ENCODE measurements at regions not wholly inside any gene's neighbourhood (a gene's known extent, or its start where the extent isn't known, plus 50 kb on each side); places are given as distances from the start of the nearest gene placed in this dataset.

DNA sequence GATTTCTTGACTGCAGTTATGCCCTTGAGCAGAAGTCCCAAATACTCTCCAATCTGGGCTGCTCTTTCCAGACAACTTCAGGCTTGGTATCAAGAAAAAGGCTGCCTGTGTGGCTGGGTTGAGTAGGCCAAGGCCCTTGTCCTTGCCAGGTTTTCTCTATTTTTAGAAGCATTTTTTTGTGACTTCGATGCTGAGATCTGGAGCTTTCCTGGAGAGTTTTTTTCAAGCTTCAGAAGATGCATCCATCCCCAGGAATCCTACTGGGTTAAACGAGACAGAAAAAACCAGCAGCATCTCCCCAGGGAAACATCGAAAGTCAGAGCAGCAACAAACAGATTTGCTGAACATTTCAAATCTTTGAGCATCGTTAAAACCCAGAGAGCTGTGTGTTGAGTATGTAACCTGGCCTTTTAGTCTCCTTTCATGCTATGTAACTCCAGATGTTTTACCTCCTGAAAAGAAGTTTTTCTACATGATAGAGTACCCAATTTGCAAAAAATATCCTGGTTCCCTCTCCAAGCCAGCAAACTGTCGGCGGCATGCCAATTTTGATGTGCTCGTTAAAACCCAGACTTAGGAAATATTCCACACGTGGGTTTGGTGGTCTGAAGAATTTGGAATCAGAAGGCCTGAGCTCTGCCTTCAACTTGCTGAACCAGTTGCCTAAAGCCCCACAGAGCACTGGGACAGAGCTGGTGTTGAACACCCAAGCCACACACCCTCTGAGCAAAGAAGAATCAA, 98.1 kb upstream of the ALDH1B1 start:
- 4 to 100% (median 78%) methylated on average over 2 to 8 of the region's 8 CpGs; no CpG with 5 or more reads in 2 of the 10 experiments for WGBS, 10 experiments
- Histone ChIP-seq H3K4me1 (replicated peaks in 1 of 2) (peaks cover 46 to 61% of the 10 kb centered on the region in 2 donors), H3K4me3 (no peak overlapping the region), H3K27ac (no peak overlapping the region)
- ATAC-seq (replicated peaks in 6 of 8), result peak in 1 of 8 experiments; percentile 4
- in situ Hi-C loops (cut with MboI; ENCODE audit: low pct_unique_long_range_greater_than_20kb in 2 of 9, low sequenced_read_pairs in 9 of 9, unreplicated experiment in 9 of 9), result loop anchor here in 1 of 9 experiments (25.0 kb wide), 1 partner anchor 207 kb away; no protein-coding TSS in a partner anchor

DNA sequence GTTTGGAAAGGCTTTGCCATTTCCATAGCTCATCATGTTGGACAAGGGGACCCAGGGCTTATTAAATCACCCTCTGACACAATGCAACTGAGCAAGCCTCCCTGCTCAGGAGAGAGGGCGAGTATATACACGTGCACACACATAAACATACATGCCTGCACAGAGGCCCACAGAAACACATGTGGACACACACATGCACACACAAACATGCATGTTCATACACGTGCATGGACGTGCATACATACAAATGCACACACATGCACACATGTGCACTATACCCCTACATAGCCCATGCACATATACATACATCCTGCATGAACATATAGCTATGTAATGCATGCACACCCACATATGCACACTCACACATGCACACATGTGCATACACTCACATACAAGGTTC, 99.5 kb upstream of the ALDH1B1 start:
- H3K4me3 ChIP-seq, result no peak overlapping the region
- H3K27ac ChIP-seq, result peak overlapping the region; percentile 24 to 58
- WGBS, 10 experiments, result 0 to 100% (median 40%) methylated on average over 1 to 2 of the region's 4 CpGs; no CpG with 5 or more reads in 5 of the 10 experiments
- in situ Hi-C loops (cut with MboI; ENCODE audit: low pct_unique_long_range_greater_than_20kb in 2 of 9, low sequenced_read_pairs in 9 of 9, unreplicated experiment in 9 of 9), result loop anchor here in 1 of 9 experiments (25.0 kb wide), 1 partner anchor 206 kb away; no protein-coding TSS in a partner anchor
- peak in 5 of 8 experiments; percentile 21 to 45 (median 40) for ATAC-seq (replicated peaks in 6 of 8)
- H3K4me1 ChIP-seq (replicated peaks in 1 of 2), result peaks cover 42 to 59% of the 10 kb centered on the region in 2 donors

- in situ Hi-C loops (cut with MboI; ENCODE audit: low pct_unique_long_range_greater_than_20kb in 2 of 9, low sequenced_read_pairs in 9 of 9, unreplicated experiment in 9 of 9), result loop anchor here in 1 of 9 experiments (25.0 kb wide), 1 partner anchor 205 kb away; no protein-coding TSS in a partner anchor
- WGBS, 10 experiments, result 62 to 80% (median 67%) methylated on average over 1 to 5 of the region's 5 CpGs; no CpG with 5 or more reads in 5 of the 10 experiments
These were observed 100.0 kb upstream of the ALDH1B1 start for GRCh38 chr9:38292480-38292879.

DNA sequence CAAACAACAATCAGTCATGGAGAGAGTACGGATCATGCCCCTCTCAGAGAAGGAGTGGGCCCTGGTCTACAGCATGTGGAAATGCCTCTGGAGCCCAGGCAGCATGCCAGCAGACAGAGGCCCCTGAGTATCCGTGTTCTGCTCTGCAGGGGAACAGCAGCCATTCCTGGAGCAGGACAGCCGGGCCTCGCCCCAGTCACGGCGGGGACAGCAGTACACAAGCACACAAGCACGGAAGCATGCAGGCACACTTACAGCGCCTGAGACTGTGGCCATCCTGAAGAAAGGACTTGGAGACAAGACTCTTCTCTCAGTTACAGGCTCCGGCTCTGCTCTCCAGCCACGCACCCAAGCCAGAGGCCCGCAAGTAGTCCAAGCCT, 102.6 kb upstream of the ALDH1B1 start:
- 80 to 100% (median 94%) methylated on average over 1 to 7 of the region's 11 CpGs; no CpG with 5 or more reads in 2 of the 10 experiments for WGBS, 10 experiments
- in situ Hi-C loops (cut with MboI; ENCODE audit: low pct_unique_long_range_greater_than_20kb in 2 of 9, low sequenced_read_pairs in 9 of 9, unreplicated experiment in 9 of 9), result loop anchor here in 1 of 9 experiments (25.0 kb wide), 1 partner anchor 203 kb away; no protein-coding TSS in a partner anchor
- H3K27ac ChIP-seq, result no peak overlapping the region
- H3K4me1 ChIP-seq (replicated peaks in 1 of 2), result peaks cover 22 to 41% of the 10 kb centered on the region in 2 donors
- H3K4me3 ChIP-seq, result no peak overlapping the region
- no peak for ATAC-seq (replicated peaks in 6 of 8)

More at GRCh38 chr9:38292480-38292879, 100.0 kb upstream of the ALDH1B1 start:
- H3K4me3 ChIP-seq, result no peak overlapping the region
- ATAC-seq (replicated peaks in 6 of 8), result peak in 5 of 8 experiments; percentile 32 to 68 (median 50)
- H3K27ac ChIP-seq, result peak overlapping the region; percentile 24 to 58
- peaks cover 37 to 54% of the 10 kb centered on the region in 2 donors for H3K4me1 ChIP-seq (replicated peaks in 1 of 2)

- in situ Hi-C loops (cut with MboI; ENCODE audit: low pct_unique_long_range_greater_than_20kb in 2 of 9, low sequenced_read_pairs in 9 of 9, unreplicated experiment in 9 of 9), result loop anchor here in 1 of 9 experiments (25.0 kb wide), 1 partner anchor 202 kb away; no protein-coding TSS in a partner anchor
- H3K4me1 ChIP-seq (replicated peaks in 1 of 2), result peaks cover 24 to 42% of the 10 kb centered on the region in 2 donors
- 37 to 100% (median 76%) methylated on average over 2 to 4 of the region's 4 CpGs; no CpG with 5 or more reads in 4 of the 10 experiments for WGBS, 10 experiments
- ATAC-seq (replicated peaks in 6 of 8), result no peak
- H3K27ac ChIP-seq, result no peak overlapping the region
- H3K4me3 ChIP-seq, result no peak overlapping the region
These were observed 103.2 kb upstream of the ALDH1B1 start for GRCh38 chr9:38289236-38289865.

GRCh38 chr9:38288502-38288901, 104.0 kb upstream of the ALDH1B1 start:
- Histone ChIP-seq H3K27ac (no peak overlapping the region), H3K4me1 (replicated peaks in 1 of 2) (peaks cover 25 to 41% of the 10 kb centered on the region in 2 donors), H3K4me3 (no peak overlapping the region)
- ATAC-seq (replicated peaks in 6 of 8), result no peak
- 33 to 80% (median 60%) methylated on average over 1 of the region's 2 CpGs; no CpG with 5 or more reads in 6 of the 10 experiments for WGBS, 10 experiments
- in situ Hi-C loops (cut with MboI; ENCODE audit: low pct_unique_long_range_greater_than_20kb in 2 of 9, low sequenced_read_pairs in 9 of 9, unreplicated experiment in 9 of 9), result loop anchor here in 1 of 9 experiments (25.0 kb wide), 1 partner anchor 201 kb away; no protein-coding TSS in a partner anchor

GRCh38 chr9:38287420-38287985, 105.0 kb upstream of the ALDH1B1 start:
- WGBS, 10 experiments, result 20 to 100% (median 60%) methylated on average over 1 to 2 of the region's 2 CpGs; no CpG with 5 or more reads in 2 of the 10 experiments
- H3K4me3 ChIP-seq, result no peak overlapping the region
- peaks cover 15 to 38% of the 10 kb centered on the region in 2 donors for H3K4me1 ChIP-seq (replicated peaks in 1 of 2)
- no peak overlapping the region for H3K27ac ChIP-seq
- no peak for ATAC-seq (replicated peaks in 6 of 8)
- in situ Hi-C loops (cut with MboI; ENCODE audit: low pct_unique_long_range_greater_than_20kb in 2 of 9, low sequenced_read_pairs in 9 of 9, unreplicated experiment in 9 of 9), result loop anchor here in 1 of 9 experiments (25.0 kb wide), 1 partner anchor 200 kb away; no protein-coding TSS in a partner anchor

GRCh38 chr9:38286766-38287165, 105.7 kb upstream of the ALDH1B1 start:
- Histone ChIP-seq H3K4me1 (replicated peaks in 1 of 2) (peaks cover 14 to 42% of the 10 kb centered on the region in 2 donors), H3K4me3 (no peak overlapping the region), H3K27ac (no peak overlapping the region)
- in situ Hi-C loops (cut with MboI; ENCODE audit: low pct_unique_long_range_greater_than_20kb in 2 of 9, low sequenced_read_pairs in 9 of 9, unreplicated experiment in 9 of 9), result loop anchor here in 1 of 9 experiments (25.0 kb wide), 1 partner anchor 199 kb away; no protein-coding TSS in a partner anchor
- ATAC-seq (replicated peaks in 6 of 8), result no peak
- WGBS, 10 experiments, result 20 to 100% (median 62%) methylated on average over 1 to 2 of the region's 2 CpGs; no CpG with 5 or more reads in 4 of the 10 experiments

GRCh38 chr9:38286357-38286756, 106.1 kb upstream of the ALDH1B1 start:
- in situ Hi-C loops (cut with MboI; ENCODE audit: low pct_unique_long_range_greater_than_20kb in 2 of 9, low sequenced_read_pairs in 9 of 9, unreplicated experiment in 9 of 9), result loop anchor here in 1 of 9 experiments (25.0 kb wide), 1 partner anchor 199 kb away; no protein-coding TSS in a partner anchor
- H3K27ac ChIP-seq, result no peak overlapping the region
- peaks cover 14 to 43% of the 10 kb centered on the region in 2 donors for H3K4me1 ChIP-seq (replicated peaks in 1 of 2)
- H3K4me3 ChIP-seq, result no peak overlapping the region
- no peak for ATAC-seq (replicated peaks in 6 of 8)

DNA sequence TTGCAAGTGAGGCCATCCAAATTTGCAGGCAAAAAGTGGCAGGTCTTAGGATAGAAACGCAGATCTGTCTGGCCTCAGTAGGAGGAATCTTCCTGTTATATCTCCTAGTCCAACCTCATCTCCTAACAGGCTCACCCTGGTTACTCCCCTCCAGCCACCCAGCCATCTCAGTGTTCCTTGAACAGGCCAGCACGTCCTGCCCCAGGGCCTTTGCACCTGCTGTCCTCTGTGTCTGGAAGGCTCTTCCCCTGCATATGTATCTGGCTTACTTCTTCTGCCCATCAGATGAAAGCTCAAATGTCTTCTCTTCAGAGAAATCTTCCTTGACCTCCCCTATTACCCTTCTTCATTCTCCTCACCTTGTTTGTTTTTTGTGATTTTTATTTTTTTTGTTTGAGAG, 107.3 kb upstream of the ALDH1B1 start:
- WGBS, 10 experiments, result 0 to 100% (median 23%) methylated on average over 1 to 2 of the region's 2 CpGs; no CpG with 5 or more reads in 4 of the 10 experiments
- Histone ChIP-seq H3K4me3 (no peak overlapping the region), H3K4me1 (replicated peaks in 1 of 2) (peaks cover 14 to 43% of the 10 kb centered on the region in 2 donors), H3K27ac (no peak overlapping the region)
- in situ Hi-C loops (cut with MboI; ENCODE audit: low pct_unique_long_range_greater_than_20kb in 2 of 9, low sequenced_read_pairs in 9 of 9, unreplicated experiment in 9 of 9), result loop anchor here in 1 of 9 experiments (25.0 kb wide), 1 partner anchor 198 kb away; no protein-coding TSS in a partner anchor
- ATAC-seq (replicated peaks in 6 of 8), result no peak

- ATAC-seq (replicated peaks in 6 of 8), result peak in 5 of 8 experiments; percentile 86 to 92 (median 89)
- in situ Hi-C loops (cut with MboI; ENCODE audit: low pct_unique_long_range_greater_than_20kb in 2 of 9, low sequenced_read_pairs in 9 of 9, unreplicated experiment in 9 of 9), result loop anchor here in 1 of 9 experiments (25.0 kb wide), 1 partner anchor 197 kb away; no protein-coding TSS in a partner anchor
- H3K27ac ChIP-seq, result peak overlapping the region in 1 of 2 donors; percentile 30
- WGBS, 10 experiments, result 16 to 40% (median 34%) methylated on average over 2 to 6 of the region's 10 CpGs; no CpG with 5 or more reads in 5 of the 10 experiments
- no peak overlapping the region for H3K4me3 ChIP-seq
- peaks cover 14 to 43% of the 10 kb centered on the region in 2 donors for H3K4me1 ChIP-seq (replicated peaks in 1 of 2)
These were observed 107.9 kb upstream of the ALDH1B1 start for GRCh38 chr9:38284588-38285051.

GRCh38 chr9:38284039-38284575, 108.4 kb upstream of the ALDH1B1 start:
- ATAC-seq (replicated peaks in 6 of 8), result peak in 5 of 8 experiments; percentile 26 to 49 (median 44)
- Histone ChIP-seq H3K4me1 (replicated peaks in 1 of 2) (peaks cover 14 to 38% of the 10 kb centered on the region in 2 donors), H3K4me3 (no peak overlapping the region), H3K27ac (peak overlapping the region in 1 of 2 donors; percentile 30)
- in situ Hi-C loops (cut with MboI; ENCODE audit: low pct_unique_long_range_greater_than_20kb in 2 of 9, low sequenced_read_pairs in 9 of 9, unreplicated experiment in 9 of 9), result loop anchor here in 1 of 9 experiments (25.0 kb wide), 1 partner anchor 197 kb away; no protein-coding TSS in a partner anchor
- 50 to 100% (median 85%) methylated on average over 2 to 7 of the region's 9 CpGs; no CpG with 5 or more reads in 6 of the 10 experiments for WGBS, 10 experiments
